ENCODE measurements at regions not wholly inside any gene's neighbourhood (a gene's known extent, or its start where the extent isn't known, plus 50 kb on each side); places are given as distances from the start of the nearest gene placed in this dataset.

- no peak for TF ChIP-seq CTCF (IDR thresholded peaks at IDR 0.05; ENCODE audit: extremely low read depth in 1 of 2, insufficient read depth in 1 of 2, low read depth in 1 of 2, low read length in 2 of 2)
- no peak for TF ChIP-seq POLR2AphosphoS5 (IDR thresholded peaks at IDR 0.05; ENCODE audit: insufficient read depth, low read depth, low read length)
- no peak for TF ChIP-seq MAX (IDR thresholded peaks at IDR 0.05; ENCODE audit: insufficient read depth, insufficient read length)
- no peak for TF ChIP-seq MYC (IDR thresholded peaks at IDR 0.05; ENCODE audit: low read depth, low read length)
- TF ChIP-seq POLR2A (IDR thresholded peaks at IDR 0.05; ENCODE audit: low read depth, low read length) = no peak
Observed at GRCh38 chr22:19655399-19655798, 58.9 kb upstream of the SEPTIN5 start.
